HG03064 (cell line): ENCODE measurements at regions not wholly inside any gene's neighbourhood (a gene's known extent, or its start where the extent isn't known, plus 50 kb on each side); places are given as distances from the start of the nearest gene placed in this dataset.

Experiments
- ATAC-seq: cut with Tn5 transposase; IDR thresholded peaks from one replicate; pipeline ENCODE4 v1.9.1; 2021; ENCODE audit warnings: low read depth; ENCODE audit not compliant: unreplicated experiment

DNA sequence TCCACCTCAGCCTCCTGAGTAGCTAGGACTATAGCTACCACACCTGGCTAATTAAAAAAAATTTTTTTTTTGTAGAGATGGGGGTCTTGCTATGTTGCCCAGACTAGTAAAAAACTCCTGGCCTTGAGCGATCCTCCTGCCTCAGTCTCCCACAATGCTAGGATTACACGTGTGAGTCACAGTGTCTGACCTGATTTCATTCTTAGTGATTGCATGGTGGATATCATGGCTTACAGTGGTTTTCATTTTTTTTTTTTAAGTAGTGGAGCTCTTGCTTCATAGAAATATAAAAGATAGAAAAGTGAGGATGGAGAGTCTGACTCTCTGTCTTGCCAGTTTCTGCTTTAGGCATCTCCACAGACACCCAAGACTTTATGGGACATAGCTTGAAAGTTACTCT, 83.6 kb downstream of the CDC42EP3 start:
- ATAC-seq = no peak

DNA sequence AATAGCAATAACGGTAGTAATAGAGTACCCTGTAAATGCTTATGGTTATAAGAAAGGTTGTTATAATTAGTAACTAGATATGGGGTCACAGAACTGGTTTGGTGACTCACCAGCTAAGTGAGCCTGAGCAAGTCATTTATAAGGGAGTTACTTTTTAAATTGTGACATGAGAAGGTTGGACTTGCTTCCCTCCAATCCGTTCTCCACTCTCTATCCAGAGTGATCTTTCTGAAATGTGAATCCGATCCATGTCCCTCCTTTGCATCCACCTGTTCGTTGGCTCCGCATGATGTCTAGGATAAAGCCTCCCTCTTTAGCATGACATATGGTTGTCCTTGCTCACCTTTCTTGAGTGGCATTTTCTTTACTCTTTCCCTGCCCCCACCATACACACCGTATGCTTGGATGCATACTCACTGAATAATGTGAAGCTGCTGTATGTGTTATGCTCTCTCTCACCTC, 83.1 kb downstream of the CDC42EP3 start:
- ATAC-seq = no peak

DNA sequence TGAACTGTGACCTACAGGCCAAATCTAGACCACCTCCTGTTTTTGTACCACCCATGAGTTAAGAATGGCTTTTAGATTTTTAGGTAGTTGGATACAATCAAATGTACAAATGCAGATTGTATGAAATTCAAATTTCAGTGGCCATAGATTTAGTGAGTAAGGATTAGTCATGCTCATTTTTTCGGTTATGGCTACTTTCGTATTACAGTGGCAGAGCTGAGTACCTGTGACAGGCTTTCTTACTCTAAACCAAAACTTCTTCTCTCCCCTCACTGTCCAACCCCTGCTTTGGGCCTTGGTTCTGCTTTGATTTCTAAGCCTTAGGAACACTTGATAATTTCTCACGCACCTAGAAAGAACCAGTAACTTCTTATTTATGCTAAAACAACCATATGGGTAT, 82.1 kb downstream of the CDC42EP3 start:
- peak; percentile 41 for ATAC-seq

DNA sequence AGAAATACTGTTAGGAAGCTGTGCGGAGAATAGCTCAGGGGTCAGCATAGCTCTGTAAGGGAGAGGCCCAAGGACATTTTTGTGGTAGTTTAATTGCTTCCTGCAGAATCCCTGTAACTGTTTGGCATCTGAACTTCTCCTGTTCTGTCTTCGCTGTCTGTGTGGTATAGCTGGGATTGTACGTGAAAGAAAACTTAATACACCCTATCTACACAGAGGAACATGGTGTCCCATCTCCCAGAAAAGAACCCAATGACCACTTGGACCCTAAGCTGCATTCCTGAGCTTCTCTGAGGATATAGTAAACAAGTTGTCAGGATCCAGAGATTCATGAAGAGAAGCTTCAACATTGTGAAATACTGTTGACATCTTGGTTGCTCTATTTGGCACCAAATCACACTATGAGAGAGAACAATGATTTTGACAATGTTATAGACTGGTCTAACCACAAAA, 81.3 kb downstream of the CDC42EP3 start:
- no peak for ATAC-seq
